ENCODE measurements at regions not wholly inside any gene's neighbourhood (a gene's known extent, or its start where the extent isn't known, plus 50 kb on each side); places are given as distances from the start of the nearest gene placed in this dataset.

GRCh38 chr10:101299211-101299610, 54.8 kb upstream of the BTRC start:
- TF ChIP-seq ZFX (IDR thresholded peaks at IDR 0.05) = no peak
- TF ChIP-seq CTCF (conservative IDR thresholded peaks at IDR 0.05) = no peak
- no peak overlapping the region for H3K27ac ChIP-seq

GRCh38 chr10:101301111-101301731, 52.7 kb upstream of the BTRC start:
- TF ChIP-seq ZFX (IDR thresholded peaks at IDR 0.05) (no peak), CTCF (conservative IDR thresholded peaks at IDR 0.05) (peak; percentile 54)

GRCh38 chr10:101303087-101303703, 50.8 kb upstream of the BTRC start:
- no peak overlapping the region for H3K27ac ChIP-seq
- TF ChIP-seq ZFX (IDR thresholded peaks at IDR 0.05) (no peak), CTCF (conservative IDR thresholded peaks at IDR 0.05) (no peak)

More at GRCh38 chr10:101301111-101301731, 52.7 kb upstream of the BTRC start:
- H3K27ac ChIP-seq = no peak overlapping the region
